NCI-H2196 (cell line): ENCODE measurements at regions not wholly inside any gene's neighbourhood (a gene's known extent, or its start where the extent isn't known, plus 50 kb on each side); places are given as distances from the start of the nearest gene placed in this dataset.
"Not testable (repeated sequence)": the region's sequence is repeated elsewhere in the genome, so short reads cannot be mapped to it uniquely, and the experiment has no call there.

Experiments used
- DNase-seq: peaks from one replicate; lab custom pipeline; 2025; ENCODE audit not compliant: unreplicated experiment; lab: John Stamatoyannopoulos, UW

- DNase-seq, result no peak
These were observed 692.5 kb upstream of the ZWINT start for GRCh38 chr10:57053530-57053929.

GRCh38 chr10:57049096-57049495 lies 688.0 kb upstream of the ZWINT start:
- no peak for DNase-seq

DNA sequence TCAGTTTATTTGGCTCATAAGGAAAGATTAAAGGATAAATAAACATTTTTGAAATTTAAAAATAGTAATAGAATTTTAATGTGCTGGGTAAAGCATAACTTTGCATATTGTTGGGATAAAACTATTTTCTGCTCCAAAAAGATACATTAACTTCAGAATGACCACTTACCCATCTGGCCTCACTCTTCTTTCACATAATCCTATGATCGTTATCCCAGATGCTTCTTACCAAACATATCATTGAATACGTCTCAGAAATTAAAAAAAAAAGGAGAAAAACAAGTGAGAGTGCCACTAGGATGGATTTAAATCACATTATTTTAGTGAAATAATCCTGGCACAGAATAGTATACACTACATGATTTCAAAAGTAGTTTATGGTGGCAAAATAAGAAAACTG lies 677.5 kb upstream of the ZWINT start:
- DNase-seq, result no peak

DNA sequence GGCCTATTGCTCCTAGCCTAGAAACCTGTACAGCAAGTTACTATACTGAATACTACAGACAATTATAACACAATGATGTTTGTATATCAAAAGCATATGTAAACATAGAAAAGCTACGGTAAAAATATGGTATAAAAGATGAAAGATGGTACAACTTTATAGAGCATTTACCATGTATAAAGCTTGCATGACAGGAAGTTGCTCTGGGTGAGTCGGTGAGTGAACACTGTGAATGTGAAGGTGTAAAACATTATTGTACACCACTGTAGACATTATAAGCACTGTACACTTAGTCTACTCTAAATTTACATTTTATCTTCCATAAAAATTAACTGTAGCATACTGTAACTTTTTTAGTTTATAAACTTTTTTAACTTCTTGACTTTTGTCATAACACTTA lies 674.3 kb upstream of the ZWINT start:
- DNase-seq, result no peak

- DNase-seq, result not testable (repeated sequence)
These were observed 671.2 kb upstream of the ZWINT start for GRCh38 chr10:57032301-57032700.

- no peak for DNase-seq
These were observed 670.3 kb upstream of the ZWINT start for GRCh38 chr10:57031346-57031745.

GRCh38 chr10:57026307-57026706 lies 665.2 kb upstream of the ZWINT start:
- no peak for DNase-seq

DNA sequence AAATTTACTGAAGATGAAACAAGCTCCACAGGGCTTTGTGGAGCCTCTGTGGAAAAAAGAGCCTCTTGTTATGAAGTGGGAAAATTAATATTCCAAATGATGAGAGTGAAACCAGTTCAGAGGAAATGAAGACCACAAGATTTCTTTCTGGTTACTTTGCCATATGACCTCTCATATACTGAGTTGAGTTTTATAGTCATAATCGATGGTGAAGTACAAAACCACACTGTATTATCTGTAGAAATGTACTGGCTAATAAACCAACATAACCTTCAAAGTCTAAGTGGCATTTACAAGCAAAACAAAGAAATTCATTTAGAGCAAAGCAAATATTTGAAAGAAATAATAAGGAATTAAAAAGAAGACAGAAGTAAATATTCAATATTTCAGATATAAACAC lies 662.6 kb upstream of the ZWINT start:
- DNase-seq, result no peak

GRCh38 chr10:57018452-57018851 lies 657.4 kb upstream of the ZWINT start:
- no peak for DNase-seq

DNA sequence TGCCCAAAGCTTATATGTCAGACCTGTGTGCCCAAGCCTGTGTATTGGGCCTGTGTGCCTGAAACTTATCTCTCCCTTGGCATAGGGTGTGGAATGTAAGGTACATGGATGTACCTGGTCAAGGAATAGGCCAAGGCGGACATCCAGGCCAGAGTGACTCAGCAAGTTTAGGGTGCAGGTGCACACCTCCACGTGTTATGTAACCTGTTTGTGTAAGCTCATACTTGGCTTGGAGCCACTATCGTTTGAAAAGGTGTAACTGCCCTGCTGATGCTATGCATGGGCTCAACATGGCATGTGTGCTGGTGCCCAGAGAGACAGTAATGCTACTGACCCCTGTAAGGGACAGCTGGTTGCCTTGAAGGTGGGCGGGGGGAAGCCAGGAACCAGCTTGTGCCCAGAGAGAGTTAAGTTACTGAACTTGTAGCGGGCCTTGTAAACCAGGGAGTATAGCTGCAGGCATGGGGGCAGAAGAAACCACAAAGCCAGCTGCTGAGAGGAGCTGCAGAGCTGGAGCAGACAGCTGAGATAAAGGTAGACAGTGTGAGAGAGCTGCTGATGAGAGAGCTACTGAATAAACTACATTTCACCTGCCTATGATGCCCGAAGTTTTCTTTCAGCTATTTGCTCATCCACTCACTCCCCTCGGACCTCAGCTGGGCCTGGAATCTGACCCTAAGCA lies 656.4 kb upstream of the ZWINT start:
- no peak for DNase-seq

- no peak for DNase-seq
These were observed 654.7 kb upstream of the ZWINT start for GRCh38 chr10:57015595-57016318.

- DNase-seq, result no peak
These were observed 654.1 kb upstream of the ZWINT start for GRCh38 chr10:57015187-57015586.

DNA sequence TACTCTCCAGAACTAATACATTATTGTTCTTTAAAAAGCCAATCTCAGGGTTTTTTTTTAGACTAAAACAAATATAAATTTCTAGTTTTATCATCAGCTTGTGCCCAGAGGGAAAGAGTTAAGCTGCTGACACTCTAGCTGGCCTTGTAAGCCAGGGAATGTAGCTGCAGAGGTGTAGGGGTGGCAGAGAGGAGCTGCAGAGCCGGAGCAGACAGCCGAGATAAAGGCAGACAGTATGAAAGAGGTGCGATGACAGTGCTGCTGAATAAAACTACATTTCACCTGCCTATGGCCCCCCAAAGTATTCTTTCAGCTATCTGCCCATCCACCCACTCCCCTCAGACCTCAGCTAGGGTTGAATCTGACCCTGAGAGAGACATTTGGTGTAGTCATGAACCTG lies 653.7 kb upstream of the ZWINT start:
- DNase-seq, result no peak

DNA sequence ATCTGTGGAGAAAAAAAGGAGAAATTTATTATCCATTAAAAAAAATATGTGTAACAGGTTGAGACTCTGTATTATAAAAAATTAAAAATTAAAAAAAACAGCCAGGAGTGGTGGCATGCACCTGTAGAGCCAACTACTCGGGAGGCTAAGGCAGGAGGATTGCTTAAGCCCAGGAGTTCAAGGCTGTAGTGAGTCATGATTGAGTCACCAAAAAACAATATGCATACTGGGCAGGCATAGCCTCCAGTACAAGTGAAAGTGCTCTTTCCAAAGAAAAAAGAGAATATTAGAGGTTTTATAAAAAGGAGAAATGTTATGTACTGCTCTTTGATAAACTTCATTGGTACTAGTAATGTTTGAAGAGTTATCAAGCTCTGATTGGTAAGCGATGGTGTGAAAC lies 647.1 kb upstream of the ZWINT start:
- no peak for DNase-seq

DNA sequence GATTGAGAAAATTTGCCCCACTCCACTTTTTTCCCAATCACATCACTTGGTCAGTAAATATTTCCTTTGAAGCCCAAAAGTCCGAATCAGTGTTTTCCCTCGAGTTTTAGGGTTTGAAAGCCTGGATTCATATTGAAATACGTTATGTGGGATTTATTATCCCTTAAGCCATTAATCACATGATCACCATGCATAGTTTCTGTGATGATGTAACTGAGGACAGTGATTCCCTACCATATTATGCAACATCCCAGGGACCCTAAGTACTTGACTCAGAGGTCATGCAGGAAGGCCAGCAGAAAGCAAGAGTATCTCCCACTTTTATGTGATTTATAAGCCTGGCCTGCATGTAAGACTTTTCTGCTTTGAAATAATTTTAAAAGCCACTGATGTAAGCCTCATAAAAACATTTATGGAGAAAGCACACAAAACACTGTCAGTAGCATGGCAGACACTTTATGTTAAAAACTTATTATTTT lies 630.6 kb upstream of the ZWINT start:
- DNase-seq, result no peak

GRCh38 chr10:56975513-56975912 lies 614.5 kb upstream of the ZWINT start:
- DNase-seq, result no peak

DNA sequence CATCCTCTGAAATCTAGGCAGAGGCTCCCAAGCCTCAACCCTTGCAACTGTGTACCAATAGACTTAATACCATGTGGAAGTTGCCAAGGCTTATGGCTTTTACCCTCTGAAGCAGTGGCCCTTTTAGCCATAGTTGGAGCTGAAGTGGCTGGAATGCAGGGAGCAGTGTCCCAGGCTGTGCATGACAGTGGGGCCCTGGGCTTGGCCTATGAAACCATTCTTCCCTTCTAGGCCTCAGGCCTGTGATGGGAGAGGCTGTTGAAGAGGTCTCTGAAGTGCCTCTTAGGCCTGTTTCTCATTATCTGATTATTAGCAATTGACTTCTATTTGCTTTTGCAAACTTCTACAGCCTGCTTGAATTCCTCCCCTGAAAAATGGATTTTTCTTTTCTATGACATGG lies 612.7 kb upstream of the ZWINT start:
- no peak for DNase-seq

DNA sequence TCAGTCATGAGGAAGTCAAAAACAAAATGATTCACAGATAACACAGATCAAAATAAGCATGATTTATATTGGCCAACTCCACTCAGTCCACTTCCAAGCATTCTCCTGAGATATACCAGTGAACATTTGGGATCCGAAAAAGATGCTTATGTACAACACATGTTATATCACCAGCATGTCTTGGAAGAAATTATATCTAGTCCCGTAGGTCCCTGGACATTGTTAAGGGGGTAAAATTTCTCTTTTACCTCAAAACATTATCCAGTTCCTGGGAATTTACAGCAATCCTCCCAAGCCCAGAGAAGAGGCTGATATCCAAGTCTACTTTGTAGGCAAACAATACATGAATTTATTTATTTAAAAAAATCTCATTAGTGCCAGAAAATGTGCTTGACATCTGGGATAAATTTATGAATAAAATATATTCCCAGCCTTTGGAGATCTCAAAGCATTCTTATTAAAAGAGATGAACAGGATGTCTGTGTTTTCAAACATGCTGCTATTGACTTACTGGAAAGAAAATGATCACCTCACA lies 582.2 kb upstream of the ZWINT start:
- DNase-seq, result no peak

- DNase-seq, result no peak
These were observed 573.5 kb upstream of the ZWINT start for GRCh38 chr10:56934515-56934914.

DNA sequence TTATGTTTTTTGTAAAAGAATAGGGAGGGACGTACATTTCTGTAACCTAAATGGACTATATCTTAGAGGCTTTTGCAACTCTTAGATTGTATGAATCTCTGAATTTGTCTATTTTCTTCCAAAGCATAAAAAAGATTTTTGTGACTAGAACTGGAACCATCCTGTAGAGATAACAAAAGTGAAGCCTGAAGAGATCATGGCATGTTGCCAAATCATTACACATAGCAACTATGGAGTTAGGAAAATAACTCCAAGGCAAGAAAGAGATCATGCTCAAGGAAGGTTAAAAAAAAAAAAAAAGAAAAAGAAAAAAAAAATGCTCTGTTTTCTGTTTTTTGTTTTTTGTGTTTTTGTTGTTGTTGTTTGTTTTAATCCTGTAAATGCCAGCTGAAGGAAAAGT lies 567.7 kb upstream of the ZWINT start:
- DNase-seq, result no peak

DNA sequence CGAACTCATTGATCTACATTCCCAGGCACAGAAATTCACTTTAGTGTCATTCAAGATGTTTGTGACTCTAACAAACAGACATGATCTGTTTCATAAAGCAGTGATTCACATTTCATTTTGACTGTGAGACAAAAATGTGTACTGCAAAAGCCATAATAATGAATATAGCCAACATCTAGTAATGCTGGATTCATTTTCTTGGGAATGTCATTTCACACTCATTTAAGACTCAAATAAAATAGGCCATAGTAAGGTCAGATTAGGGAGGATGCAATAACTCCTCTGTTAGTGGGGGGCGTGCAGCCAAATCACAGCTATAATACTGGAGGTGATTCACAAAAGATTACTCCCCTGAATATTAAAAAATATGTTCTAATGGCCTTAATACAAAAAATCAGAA lies 566.6 kb upstream of the ZWINT start:
- DNase-seq, result no peak

DNA sequence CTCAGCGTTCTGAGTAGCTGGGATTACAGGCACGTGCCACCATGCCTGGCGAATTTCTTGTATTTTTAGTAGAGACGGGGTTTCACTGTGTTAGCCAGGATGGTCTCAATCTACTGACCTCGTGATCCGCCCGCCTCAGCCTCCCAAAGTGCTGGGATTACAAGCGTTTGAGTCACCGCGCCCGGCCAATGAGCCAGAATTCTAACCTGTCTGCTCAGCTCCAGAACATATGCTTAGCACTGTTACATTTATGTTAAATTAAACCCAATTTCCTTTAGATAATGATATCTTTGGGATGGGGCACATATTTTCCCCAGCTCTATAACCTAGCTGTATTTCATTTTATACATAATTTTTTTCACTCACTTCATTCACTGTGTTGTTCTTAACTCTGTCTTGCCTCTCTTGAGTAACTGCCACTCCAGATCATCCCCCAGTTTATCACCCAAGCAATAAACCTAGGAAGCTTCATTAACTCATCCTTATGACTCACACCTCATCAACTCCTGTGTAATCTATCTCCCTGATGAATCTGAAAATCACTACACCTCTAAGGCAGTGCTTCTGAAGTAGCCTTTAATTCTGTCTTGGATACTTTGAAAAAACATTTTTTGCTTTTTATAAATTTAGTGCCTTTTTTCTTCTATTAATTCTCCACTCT lies 559.7 kb upstream of the ZWINT start:
- no peak for DNase-seq
